IMR-90 (cell line): ENCODE measurements at regions not wholly inside any gene's neighbourhood (a gene's known extent, or its start where the extent isn't known, plus 50 kb on each side); places are given as distances from the start of the nearest gene placed in this dataset.

Experiments
- CEBPB ChIP-seq: IDR thresholded peaks from 2 replicates; pipeline ENCODE4 v1.6.1; 2012; ENCODE audit warnings: low read depth, low read length, improper control_type of control experiment
- CTCF ChIP-seq: conservative IDR thresholded peaks from 2 replicates; pipeline ENCODE4 v1.5.1; 2012; ENCODE audit warnings: mild to moderate bottlenecking, low read depth, low read length, improper control_type of control experiment
- ELK1 ChIP-seq: fragments of 150-350 bp; IDR thresholded peaks from 2 replicates; pipeline ENCODE4 v1.6.1; 2016; ENCODE audit warnings: low read depth, mild to moderate bottlenecking, low read length, moderate library complexity, borderline replicate concordance
- MAZ ChIP-seq: IDR thresholded peaks from 2 replicates; pipeline ENCODE4 v1.6.1; 2012; ENCODE audit warnings: low read depth, mild to moderate bottlenecking, low read length, improper control_type of control experiment, moderate library complexity, borderline replicate concordance
- POLR2A ChIP-seq: IDR thresholded peaks from 2 replicates; pipeline ENCODE4 v1.6.1; 2012; ENCODE audit warnings: mild to moderate bottlenecking, low read depth, low read length
- RAD21 ChIP-seq: IDR thresholded peaks from 2 replicates; pipeline ENCODE4 v1.6.1; 2012; ENCODE audit warnings: low read length, improper control_type of control experiment

GRCh38 chr13:40492511-40492910, 173.9 kb downstream of the FOXO1 start:
- no peak for TF ChIP-seq ELK1
- TF ChIP-seq CTCF, result no peak
- no peak for TF ChIP-seq POLR2A
- TF ChIP-seq CEBPB, result no peak
- TF ChIP-seq MAZ, result no peak
- TF ChIP-seq RAD21, result no peak
